ENCODE measurements at regions not wholly inside any gene's neighbourhood (a gene's known extent, or its start where the extent isn't known, plus 50 kb on each side); places are given as distances from the start of the nearest gene placed in this dataset.
"Not testable (repeated sequence)": the region's sequence is repeated elsewhere in the genome, so short reads cannot be mapped to it uniquely, and the experiment has no call there.

- no peak for DNase-seq (ENCODE audit: low read depth)
These were observed 406.0 kb downstream of the TSHZ3 start for GRCh38 chr19:30943101-30943843.

DNA sequence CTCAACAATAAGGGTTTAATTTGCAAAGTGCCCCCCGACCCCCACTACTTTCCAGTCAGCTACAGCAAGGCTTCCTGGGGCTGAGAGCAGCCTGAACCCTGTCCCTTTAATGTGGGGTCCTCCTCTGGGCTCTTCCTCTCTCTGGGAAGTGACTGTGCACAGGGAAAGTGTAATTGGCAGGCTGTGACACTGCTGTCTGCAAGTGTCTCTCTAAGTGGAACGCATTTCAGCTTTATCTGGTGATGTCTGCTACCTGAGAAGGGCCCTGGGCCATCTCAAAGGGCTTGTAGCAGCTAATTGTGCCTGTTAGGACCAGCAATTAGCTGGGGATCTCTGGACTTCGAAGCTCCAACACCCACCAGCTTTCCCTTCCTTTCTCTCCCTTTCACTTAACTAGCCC, 406.6 kb downstream of the TSHZ3 start:
- no peak for DNase-seq (ENCODE audit: low read depth)

DNA sequence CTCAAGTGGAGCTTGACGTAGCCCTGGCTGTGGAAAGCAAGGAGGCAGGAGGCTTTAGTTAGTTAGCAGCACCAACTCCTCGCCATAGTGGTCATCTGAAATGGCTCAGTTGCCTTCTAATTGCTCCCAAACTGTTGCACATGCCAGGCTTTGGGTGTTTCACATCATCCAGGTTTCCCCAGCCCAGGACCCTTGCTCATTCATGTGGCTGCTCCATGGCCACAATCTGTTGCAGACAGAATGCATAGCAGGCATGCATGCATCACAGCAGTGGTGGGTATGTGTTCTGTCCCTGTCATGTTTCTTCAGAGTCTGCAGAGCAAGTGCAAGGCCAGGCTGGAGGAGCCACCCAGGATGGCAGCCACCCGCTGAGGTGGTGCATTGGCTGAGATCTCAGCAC, 407.6 kb downstream of the TSHZ3 start:
- no peak for DNase-seq (ENCODE audit: low read depth)

- DNase-seq (ENCODE audit: low read depth) = no peak
These were observed 413.0 kb downstream of the TSHZ3 start for GRCh38 chr19:30936276-30936675.

- DNase-seq (ENCODE audit: low read depth) = no peak
These were observed 414.1 kb downstream of the TSHZ3 start for GRCh38 chr19:30935146-30935545.

DNA sequence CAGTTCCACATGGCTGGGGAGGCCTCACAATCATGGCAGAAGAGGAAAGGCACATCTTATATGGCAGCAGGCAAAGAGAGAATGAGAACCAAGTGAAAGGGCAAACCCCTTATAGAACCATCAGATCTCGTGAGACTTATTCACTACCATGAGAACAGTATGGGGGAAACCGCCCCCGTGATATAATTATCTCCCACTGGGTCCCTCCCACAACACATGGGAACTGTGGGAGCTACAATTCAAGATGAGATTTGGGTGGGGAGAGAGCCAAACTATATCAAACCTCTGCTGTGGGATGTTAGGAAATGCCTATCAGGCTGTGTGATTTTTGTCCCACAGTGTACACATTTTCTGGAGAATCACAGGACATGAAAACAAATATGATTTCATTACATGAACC, 415.8 kb downstream of the TSHZ3 start:
- DNase-seq (ENCODE audit: low read depth) = not testable (repeated sequence)

GRCh38 chr19:30932854-30933253, 416.4 kb downstream of the TSHZ3 start:
- no peak for DNase-seq (ENCODE audit: low read depth)

DNA sequence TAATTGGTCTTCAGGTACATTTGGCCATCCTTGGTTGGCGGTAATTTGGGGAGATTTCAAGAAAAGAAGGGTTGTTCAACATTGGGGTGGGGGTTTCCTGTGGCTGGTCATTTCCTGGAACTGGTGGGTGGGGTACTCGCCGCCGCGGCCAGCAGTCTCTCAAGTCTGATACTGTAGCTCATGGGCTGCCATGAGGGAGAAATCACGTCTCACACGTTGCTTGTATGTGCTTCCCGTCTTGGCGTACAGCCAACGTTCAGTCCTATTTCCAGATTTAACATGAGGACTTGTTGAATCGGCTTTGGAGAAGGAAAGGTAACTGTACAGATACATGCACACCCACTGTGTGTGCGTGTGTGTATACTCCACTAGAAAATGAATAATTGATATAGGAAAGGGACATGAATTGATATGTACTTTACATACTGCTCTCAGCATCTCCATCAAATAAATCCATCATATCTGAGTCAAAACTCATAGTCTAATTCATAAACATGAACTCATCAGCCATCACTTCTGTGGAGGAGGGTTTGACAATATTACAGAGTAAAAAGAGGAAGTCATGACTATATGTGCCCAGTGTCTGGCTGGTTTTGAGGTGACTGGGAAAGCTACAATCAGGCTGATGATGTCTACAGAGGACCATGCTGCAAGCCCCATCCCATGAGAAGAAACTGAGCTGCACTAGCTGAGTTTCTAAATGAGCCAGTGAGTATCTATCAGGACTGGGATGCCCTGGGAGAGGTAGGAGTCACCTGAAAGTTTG, 418.1 kb downstream of the TSHZ3 start:
- DNase-seq (ENCODE audit: low read depth) = no peak

DNA sequence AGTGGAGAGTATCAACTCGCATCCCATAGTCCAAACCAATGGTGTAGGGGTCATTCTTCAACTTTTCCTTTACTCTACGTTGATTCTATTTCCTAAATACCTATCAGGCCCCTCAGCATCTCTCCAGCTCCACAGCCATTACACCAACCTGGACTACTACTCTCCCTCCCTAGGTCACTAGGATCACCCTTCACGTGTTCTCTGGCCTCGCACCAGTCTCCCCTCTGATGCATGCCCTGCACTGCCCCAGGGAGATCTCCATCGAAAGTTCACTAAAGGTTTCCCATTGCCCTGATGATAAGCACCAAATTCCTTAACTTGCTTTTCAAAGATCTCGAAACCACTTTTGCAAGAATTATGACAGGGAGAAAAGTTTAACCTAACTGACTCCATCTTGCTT, 421.5 kb downstream of the TSHZ3 start:
- no peak for DNase-seq (ENCODE audit: low read depth)

DNA sequence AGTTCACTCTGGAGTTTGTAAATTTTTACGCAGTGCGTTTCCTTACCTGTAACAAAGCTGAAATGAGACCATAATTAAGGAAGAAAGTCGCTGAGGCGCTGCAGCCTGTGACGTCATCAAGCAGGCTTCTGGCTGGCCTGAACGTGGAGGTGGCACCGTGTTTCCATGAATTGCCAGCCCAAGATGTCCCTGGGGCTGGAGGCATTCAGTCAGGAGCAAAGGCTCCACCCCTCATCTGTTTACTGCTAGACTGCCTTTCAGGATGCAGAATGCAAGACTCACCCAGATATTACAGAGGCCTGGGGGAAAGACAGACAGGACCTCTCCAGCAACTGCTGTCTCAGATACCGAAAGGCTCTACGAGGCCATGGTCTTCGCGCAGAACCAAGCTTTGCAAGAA, 424.6 kb downstream of the TSHZ3 start:
- DNase-seq (ENCODE audit: low read depth) = no peak

- DNase-seq (ENCODE audit: low read depth) = no peak
These were observed 425.1 kb downstream of the TSHZ3 start for GRCh38 chr19:30924069-30924636.

DNA sequence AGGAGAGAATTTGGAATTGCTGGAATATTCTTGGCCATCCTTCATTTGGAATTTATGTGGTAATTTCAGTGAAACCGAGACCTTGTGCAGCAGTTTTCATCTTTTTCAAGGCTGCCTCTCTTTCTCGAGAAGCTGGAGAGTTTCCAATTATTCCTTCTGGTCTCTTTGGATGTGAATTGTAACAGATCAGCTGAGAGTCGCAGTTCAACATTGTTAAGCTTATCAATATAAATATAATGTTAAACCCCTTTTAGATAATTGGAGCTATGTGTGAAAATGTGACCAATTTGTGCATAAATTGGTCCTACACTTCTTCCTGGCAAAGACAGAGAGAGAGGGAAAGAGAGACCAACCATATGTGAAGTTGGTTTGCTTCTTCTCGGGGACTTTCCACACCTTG, 425.6 kb downstream of the TSHZ3 start:
- DNase-seq (ENCODE audit: low read depth) = no peak

DNA sequence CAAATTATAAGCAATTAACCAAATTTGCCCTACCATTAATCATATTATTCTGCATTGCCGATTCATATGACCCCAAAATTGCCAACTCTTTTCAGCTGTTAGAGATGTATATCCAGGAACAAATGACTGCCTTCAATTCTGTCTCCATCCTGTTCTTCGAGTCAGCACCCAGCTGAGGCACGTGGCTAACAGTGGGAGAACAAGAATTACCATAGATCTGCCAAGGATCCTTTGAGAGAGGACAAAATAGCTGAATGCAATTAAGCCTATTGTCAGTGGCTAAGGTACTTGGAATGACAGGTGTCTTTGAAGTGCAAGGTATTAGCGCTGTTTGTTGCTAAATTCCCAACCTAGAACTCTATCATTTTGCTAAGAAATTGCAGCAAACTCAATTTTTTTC, 426.1 kb downstream of the TSHZ3 start:
- DNase-seq (ENCODE audit: low read depth) = no peak

GRCh38 chr19:30920222-30920621, 429.0 kb downstream of the TSHZ3 start:
- DNase-seq (ENCODE audit: low read depth) = no peak

DNA sequence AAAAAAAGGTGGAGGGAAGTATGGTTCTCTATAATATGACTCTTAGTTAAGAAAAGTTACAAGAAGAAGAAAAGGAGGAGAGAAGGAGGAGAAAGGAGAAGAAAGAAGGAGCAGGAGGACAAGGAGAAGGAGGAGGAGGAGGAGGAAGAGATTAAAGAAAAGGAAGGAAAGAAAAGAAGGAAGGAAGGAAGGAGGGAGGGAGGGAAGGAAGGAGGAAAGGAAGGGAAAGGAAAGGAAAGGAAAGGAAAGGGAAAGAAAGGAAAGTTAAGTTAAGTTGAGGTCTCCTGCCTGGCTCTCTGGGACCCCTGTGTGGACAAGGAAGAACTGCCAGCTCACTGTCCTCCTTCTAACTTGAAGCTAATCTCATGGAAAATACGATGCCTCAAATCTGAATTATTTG, 429.5 kb downstream of the TSHZ3 start:
- no peak for DNase-seq (ENCODE audit: low read depth)

GRCh38 chr19:30916238-30916637, 433.0 kb downstream of the TSHZ3 start:
- no peak for DNase-seq (ENCODE audit: low read depth)

GRCh38 chr19:30911491-30911890, 437.7 kb downstream of the TSHZ3 start:
- no peak for DNase-seq (ENCODE audit: low read depth)

- no peak for DNase-seq (ENCODE audit: low read depth)
These were observed 438.6 kb downstream of the TSHZ3 start for GRCh38 chr19:30910485-30911240.

- no peak for DNase-seq (ENCODE audit: low read depth)
These were observed 440.0 kb downstream of the TSHZ3 start for GRCh38 chr19:30909216-30909615.

DNA sequence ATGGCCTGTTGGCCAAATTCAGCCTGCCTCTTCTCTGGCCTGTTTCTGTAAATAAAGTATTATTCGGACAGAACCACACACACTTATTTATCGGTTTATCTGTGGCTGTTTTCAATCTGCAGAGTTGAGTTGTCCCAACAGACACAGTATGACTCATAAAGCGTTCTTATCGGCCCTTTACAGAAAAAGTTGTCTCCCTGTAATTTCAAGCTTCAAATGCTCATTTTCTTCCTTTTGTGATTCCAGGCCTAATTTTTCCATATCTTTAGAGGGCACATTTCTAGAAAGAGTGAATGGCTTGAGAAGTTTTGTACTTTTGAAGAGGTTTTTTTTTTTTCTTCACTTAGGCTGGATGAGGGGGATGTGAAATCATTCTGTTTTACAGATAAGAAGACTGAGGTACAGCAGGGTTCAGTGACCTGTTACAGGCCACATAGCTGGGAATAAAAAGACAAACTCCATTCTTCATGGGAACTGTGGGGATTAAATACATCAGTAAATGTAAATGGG, 440.9 kb downstream of the TSHZ3 start:
- no peak for DNase-seq (ENCODE audit: low read depth)

DNA sequence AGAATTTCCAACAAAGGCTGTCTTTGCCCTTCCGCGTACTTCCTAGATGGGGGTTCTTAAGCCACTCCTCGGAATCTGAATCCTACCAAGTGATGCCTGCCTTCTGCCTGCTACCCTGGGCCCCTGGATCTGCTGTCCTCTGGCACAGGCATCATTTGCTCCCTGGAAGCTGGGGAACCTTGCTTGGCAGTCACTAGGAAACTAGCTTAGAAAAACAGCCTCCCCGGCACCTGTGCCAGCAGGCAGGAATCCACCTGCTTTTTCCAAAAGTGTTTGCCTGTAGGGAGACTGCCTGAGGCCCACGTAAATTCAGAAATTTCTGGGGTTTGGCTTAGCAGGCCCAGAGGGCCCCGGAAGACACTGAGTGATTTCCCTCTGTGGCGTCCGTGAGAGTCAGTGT, 442.4 kb downstream of the TSHZ3 start:
- DNase-seq (ENCODE audit: low read depth) = no peak

- no peak for DNase-seq (ENCODE audit: low read depth)
These were observed 449.2 kb downstream of the TSHZ3 start for GRCh38 chr19:30900051-30900450.
